ENCODE measurements at regions not wholly inside any gene's neighbourhood (a gene's known extent, or its start where the extent isn't known, plus 50 kb on each side); places are given as distances from the start of the nearest gene placed in this dataset.

- no peak for DNase-seq (ENCODE audit: low read depth in 2 of 2)
These were observed 465.2 kb upstream of the BOD1L1 start for GRCh38 chr4:14092741-14093140.

DNA sequence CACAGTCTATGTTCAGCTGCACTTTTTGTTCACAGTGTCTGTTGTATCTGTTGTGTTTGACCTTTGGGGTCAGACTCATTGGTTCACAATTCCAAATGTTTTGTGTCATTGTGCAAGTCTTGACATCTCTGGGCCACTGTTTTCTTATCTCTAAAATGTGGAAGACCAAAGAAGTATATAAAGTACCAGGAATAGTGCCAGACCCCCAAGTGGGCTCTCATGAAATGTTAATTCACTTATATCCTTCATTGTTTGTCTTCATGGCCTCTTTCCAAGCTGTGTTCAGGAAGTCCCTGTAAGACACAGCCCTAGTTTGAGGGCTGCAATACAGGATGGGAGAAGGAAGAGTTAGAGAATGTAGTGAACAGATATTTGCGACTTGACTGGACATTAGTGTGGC, 468.3 kb upstream of the BOD1L1 start:
- DNase-seq (ENCODE audit: low read depth in 2 of 2) = no peak

GRCh38 chr4:14096396-14096965, 469.0 kb upstream of the BOD1L1 start:
- DNase-seq (ENCODE audit: low read depth in 2 of 2) = peak; percentile 65 to 75

DNA sequence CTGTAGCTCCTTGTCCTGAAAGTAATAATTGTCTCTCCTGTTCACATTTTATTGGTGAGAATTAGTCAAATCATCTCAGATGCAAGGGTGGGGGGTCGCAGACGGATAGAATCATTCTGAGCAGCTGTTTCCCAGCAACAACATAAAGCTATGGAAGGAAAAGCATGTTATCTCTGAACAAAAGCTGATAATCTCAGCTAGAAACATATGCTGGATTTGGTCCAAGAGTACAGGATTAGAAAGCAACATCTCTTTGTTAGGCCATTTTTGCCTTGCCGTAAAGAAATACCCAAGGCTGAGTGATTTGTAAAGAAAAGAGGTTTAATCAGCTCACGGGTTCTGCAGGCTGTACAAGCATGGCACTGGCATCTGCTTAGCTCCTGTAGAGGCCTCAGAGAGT, 472.8 kb upstream of the BOD1L1 start:
- no peak for DNase-seq (ENCODE audit: low read depth in 2 of 2)

GRCh38 chr4:14110407-14110806, 482.9 kb upstream of the BOD1L1 start:
- peak in 1 of 2 experiments; percentile 10 for DNase-seq (ENCODE audit: low read depth in 2 of 2)

- peak; percentile 1 to 9 for DNase-seq (ENCODE audit: low read depth in 2 of 2)
These were observed 484.2 kb upstream of the BOD1L1 start for GRCh38 chr4:14111730-14112181.

- no peak for DNase-seq (ENCODE audit: low read depth in 2 of 2)
These were observed 487.6 kb upstream of the BOD1L1 start for GRCh38 chr4:14115106-14115505.

GRCh38 chr4:14117575-14118238, 490.2 kb upstream of the BOD1L1 start:
- DNase-seq (ENCODE audit: low read depth in 2 of 2) = no peak

- no peak for DNase-seq (ENCODE audit: low read depth in 2 of 2)
These were observed 497.3 kb upstream of the BOD1L1 start for GRCh38 chr4:14124816-14125215.

- no peak for DNase-seq (ENCODE audit: low read depth in 2 of 2)
These were observed 498.0 kb upstream of the BOD1L1 start for GRCh38 chr4:14125375-14126129.

GRCh38 chr4:14130551-14130950, 503.0 kb upstream of the BOD1L1 start:
- no peak for DNase-seq (ENCODE audit: low read depth in 2 of 2)

DNA sequence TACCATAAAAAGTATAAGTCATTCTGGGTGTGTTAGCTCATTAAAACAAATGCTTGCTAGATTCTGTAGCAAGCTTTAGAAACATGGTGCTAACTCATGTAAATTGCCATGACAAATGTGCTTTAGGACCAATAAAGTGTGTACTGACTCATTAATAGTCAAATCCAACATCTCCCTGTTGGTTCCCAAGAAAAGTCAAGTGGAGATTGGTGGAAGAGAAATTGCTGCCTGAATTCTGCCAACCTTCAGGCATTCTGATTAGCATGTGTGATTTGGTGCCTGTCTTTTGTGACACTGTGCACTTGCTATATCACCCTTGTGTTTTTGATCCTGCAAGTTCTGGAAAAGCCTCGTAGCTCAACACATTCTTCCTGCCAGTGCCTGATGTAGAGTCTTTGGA, 503.8 kb upstream of the BOD1L1 start:
- no peak for DNase-seq (ENCODE audit: low read depth in 2 of 2)

GRCh38 chr4:14132301-14132700, 504.8 kb upstream of the BOD1L1 start:
- no peak for DNase-seq (ENCODE audit: low read depth in 2 of 2)

- DNase-seq (ENCODE audit: low read depth in 2 of 2) = no peak
These were observed 510.6 kb upstream of the BOD1L1 start for GRCh38 chr4:14138106-14138505.

- DNase-seq (ENCODE audit: low read depth in 2 of 2) = no peak
These were observed 516.4 kb upstream of the BOD1L1 start for GRCh38 chr4:14143892-14144291.

DNA sequence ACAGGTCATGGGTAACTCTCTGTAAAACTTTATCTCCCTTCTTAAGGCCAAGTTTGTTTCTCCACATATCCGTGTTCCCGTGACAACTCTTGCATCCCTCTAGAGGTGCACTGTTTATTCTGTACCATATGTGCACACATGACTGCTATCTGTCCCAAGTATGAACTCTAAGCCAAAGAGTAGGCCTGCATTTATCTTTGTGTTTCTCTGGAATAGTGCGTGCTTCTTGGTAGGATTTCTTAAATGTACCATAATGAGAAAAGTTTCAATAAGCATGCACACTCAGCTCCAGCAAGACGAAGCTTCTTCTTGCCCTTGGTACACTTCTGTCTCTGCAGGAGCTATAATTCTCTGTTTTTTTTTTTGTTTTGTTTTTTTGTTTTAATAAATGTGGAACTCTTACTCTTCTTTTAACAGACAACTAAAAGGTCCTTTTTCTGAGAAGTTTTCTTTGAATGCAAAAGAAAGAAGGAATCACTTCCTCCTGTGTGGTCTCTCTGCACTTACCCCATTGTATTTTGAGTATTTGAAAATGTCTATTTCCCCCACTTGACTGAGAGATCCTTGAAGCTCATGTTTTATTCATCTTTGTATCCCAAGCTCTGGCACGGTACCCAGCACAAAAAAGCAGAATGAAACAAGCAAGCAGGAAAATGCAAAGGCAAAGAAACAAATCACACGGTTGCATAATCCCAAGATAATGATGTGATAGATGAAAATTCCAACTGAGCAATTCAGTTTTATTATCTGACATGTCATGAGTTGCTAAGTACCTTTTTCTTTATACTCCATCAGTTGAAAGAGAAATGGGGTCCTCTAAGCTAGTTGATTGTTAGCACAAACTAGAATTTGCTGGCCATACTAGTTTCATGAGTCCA, 521.9 kb upstream of the BOD1L1 start:
- no peak for DNase-seq (ENCODE audit: low read depth in 2 of 2)

- DNase-seq (ENCODE audit: low read depth in 2 of 2) = no peak
These were observed 523.6 kb upstream of the BOD1L1 start for GRCh38 chr4:14151101-14151500.

- no peak for DNase-seq (ENCODE audit: low read depth in 2 of 2)
These were observed 525.5 kb upstream of the BOD1L1 start for GRCh38 chr4:14152834-14153519.

DNA sequence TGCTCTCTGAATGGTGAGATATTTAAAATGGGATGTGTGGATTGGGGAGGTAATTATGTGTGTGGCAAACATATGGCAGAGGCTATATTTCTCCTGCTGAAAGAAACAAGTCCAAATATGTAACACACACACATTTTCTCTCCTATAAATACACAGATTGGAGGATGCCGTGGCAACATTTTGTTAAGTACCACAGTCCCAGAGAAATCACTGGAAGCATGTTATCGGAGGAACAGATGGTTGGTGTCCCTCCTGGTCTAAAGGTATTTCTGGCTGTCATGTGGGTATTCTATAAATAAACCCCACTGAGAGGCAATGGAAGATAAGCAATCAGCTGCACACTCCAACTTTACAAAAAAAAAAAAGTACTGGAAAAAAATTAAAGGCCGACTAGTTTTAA, 528.3 kb upstream of the BOD1L1 start:
- DNase-seq (ENCODE audit: low read depth in 2 of 2) = no peak

- DNase-seq (ENCODE audit: low read depth in 2 of 2) = no peak
These were observed 529.7 kb upstream of the BOD1L1 start for GRCh38 chr4:14157262-14157661.

DNA sequence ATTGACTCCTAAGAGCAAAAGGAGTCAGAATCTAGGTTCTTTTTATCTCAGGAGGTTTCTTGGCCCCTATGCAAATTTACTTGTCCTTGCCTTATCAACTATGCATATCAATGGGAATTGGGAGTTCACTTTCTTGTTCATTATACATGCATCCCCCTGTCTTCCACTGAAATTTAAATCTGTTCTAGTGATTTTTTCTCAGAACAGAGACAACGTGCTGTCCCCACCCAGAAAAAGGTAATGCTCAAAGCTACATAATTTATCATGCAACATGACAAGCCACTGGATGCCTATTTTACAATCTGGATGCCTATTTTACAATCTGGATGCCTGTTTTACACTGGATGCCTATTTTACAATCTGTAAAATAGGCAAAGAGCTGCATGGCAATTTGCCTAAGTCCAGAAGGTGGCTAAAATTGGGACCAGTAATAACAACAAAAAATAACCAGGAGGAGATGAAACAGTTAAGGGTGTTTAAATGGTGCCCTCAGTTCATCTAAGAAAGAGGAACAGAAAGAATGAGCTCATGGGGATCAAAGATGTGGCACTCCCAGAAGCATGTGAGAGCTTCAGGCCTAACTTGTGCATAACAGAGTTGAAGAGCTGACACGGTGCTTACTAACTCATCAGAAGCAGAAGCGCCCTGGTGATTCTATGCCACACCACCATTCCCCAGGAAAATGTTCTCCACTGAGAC, 537.8 kb upstream of the BOD1L1 start:
- no peak for DNase-seq (ENCODE audit: low read depth in 2 of 2)

All from fibroblast of skin of left biceps (primary cell).